HepG2 (cell line): ENCODE measurements at regions not wholly inside any gene's neighbourhood (a gene's known extent, or its start where the extent isn't known, plus 50 kb on each side); places are given as distances from the start of the nearest gene placed in this dataset.
A peak's percentile ranks its signal among the peaks of the same experiment; 100 is the strongest.

ENCODE experiments used
- ATF1 ChIP-seq: IDR thresholded peaks from 2 replicates; pipeline ENCODE4 v1.6.1; 2016; ENCODE audit warnings: mild to moderate bottlenecking, control low read depth
- BRCA1 ChIP-seq: sonication (generic); formaldehyde crosslinking; IDR thresholded peaks from 2 replicates; pipeline ENCODE4 v1.4.0; 2020; ENCODE audit warnings: missing genetic modification reagents
- CEBPB ChIP-seq: IDR thresholded peaks from 2 replicates; pipeline ENCODE4 v1.6.1; 2011; ENCODE audit warnings: low read depth, low read length, improper control_type of control experiment, borderline replicate concordance
- FOXO1 ChIP-seq: sonication (generic); formaldehyde crosslinking; IDR thresholded peaks from 2 replicates; pipeline ENCODE4 v1.4.0; 2020; ENCODE audit warnings: missing genetic modification reagents
- JUN ChIP-seq: sonication (generic); formaldehyde crosslinking; IDR thresholded peaks from 2 replicates; pipeline ENCODE4 v1.4.0; 2020; ENCODE audit warnings: mild to moderate bottlenecking, missing genetic modification reagents
- KAT8 ChIP-seq: IDR thresholded peaks from 2 replicates; pipeline ENCODE4 v1.6.1; 2016; ENCODE audit warnings: missing genetic modification reagents, missing compliant biosample characterization
- MEIS2 ChIP-seq: sonication (generic); formaldehyde crosslinking; IDR thresholded peaks from 2 replicates; pipeline ENCODE4 v1.9.0; 2021; ENCODE audit warnings: mild to moderate bottlenecking, missing genetic modification reagents
- MXI1 ChIP-seq: IDR thresholded peaks from 3 replicates; pipeline ENCODE4 v1.6.1; 2012; ENCODE audit warnings: low read depth, low read length, inconsistent platforms, borderline replicate concordance
- MYC ChIP-seq: sonication (generic); formaldehyde crosslinking; IDR thresholded peaks from 2 replicates; pipeline ENCODE4 v1.9.0; 2021; ENCODE audit warnings: missing genetic modification reagents, borderline replicate concordance
- RARA ChIP-seq: IDR thresholded peaks from 2 replicates; pipeline ENCODE4 v1.6.1; 2016; ENCODE audit warnings: missing genetic modification reagents, missing compliant biosample characterization
- REXO4 ChIP-seq: sonication (generic); formaldehyde crosslinking; IDR thresholded peaks from 2 replicates; pipeline ENCODE4 v1.8.0; 2022; ENCODE audit warnings: missing genetic modification reagents, mild to moderate bottlenecking, borderline replicate concordance
- SNAPC2 ChIP-seq: sonication (generic); formaldehyde crosslinking; IDR thresholded peaks from 2 replicates; pipeline ENCODE4 v1.8.1; 2022; ENCODE audit warnings: mild to moderate bottlenecking, missing genetic modification reagents
- ZFP90 ChIP-seq: sonication (generic); formaldehyde crosslinking; IDR thresholded peaks from 2 replicates; pipeline ENCODE4 v1.8.0; 2022; ENCODE audit warnings: missing genetic modification reagents, mild to moderate bottlenecking, inconsistent platforms, borderline replicate concordance
- ZNF121 ChIP-seq: sonication (generic); formaldehyde crosslinking; IDR thresholded peaks from 2 replicates; pipeline ENCODE4 v1.5.0; 2020; ENCODE audit warnings: mild to moderate bottlenecking, missing genetic modification reagents
- ZNF317 ChIP-seq: sonication (generic); formaldehyde crosslinking; IDR thresholded peaks from 2 replicates; pipeline ENCODE4 v1.5.0; 2020; ENCODE audit warnings: mild to moderate bottlenecking, missing genetic modification reagents
- ZNF331 ChIP-seq: sonication (generic); formaldehyde crosslinking; IDR thresholded peaks from 2 replicates; pipeline ENCODE4 v1.4.0; 2020; ENCODE audit warnings: missing genetic modification reagents
- ZNF441 ChIP-seq: sonication (generic); formaldehyde crosslinking; IDR thresholded peaks from 2 replicates; pipeline ENCODE4 v1.7.0; 2021; ENCODE audit warnings: missing genetic modification reagents, borderline replicate concordance
- ZNF557 ChIP-seq: sonication (generic); formaldehyde crosslinking; IDR thresholded peaks from 2 replicates; pipeline ENCODE4 v1.4.0; 2020; ENCODE audit warnings: missing genetic modification reagents
- ZNF660 ChIP-seq: sonication (generic); formaldehyde crosslinking; IDR thresholded peaks from 2 replicates; pipeline ENCODE4 v1.5.1; 2020; ENCODE audit warnings: mild to moderate bottlenecking, low read depth, missing genetic modification reagents, borderline replicate concordance
- ZNF746 ChIP-seq: sonication (generic); formaldehyde crosslinking; IDR thresholded peaks from 2 replicates; pipeline ENCODE4 v1.8.0; 2022; ENCODE audit warnings: mild to moderate bottlenecking, missing genetic modification reagents
- ZNF761 ChIP-seq: sonication (generic); formaldehyde crosslinking; conservative IDR thresholded peaks from 2 replicates; pipeline ENCODE4 v1.4.0; 2020; ENCODE audit warnings: mild to moderate bottlenecking, missing genetic modification reagents
- ZSCAN31 ChIP-seq: sonication (generic); formaldehyde crosslinking; IDR thresholded peaks from 2 replicates; pipeline ENCODE4 v1.5.0; 2020; ENCODE audit warnings: low read depth, mild to moderate bottlenecking, missing genetic modification reagents
- TF ChIP-seq, protein P1 (sequence below): sonication (generic); formaldehyde crosslinking; IDR thresholded peaks from 2 replicates; pipeline ENCODE4 v1.5.1; 2020; ENCODE audit warnings: missing genetic modification reagents, mild to moderate bottlenecking, borderline replicate concordance
- TF ChIP-seq, protein P2 (sequence below): sonication (generic); formaldehyde crosslinking; IDR thresholded peaks from 2 replicates; pipeline ENCODE4 v1.4.0; 2020; ENCODE audit warnings: mild to moderate bottlenecking, missing genetic modification reagents
- TF ChIP-seq, protein P3 (sequence below): sonication (generic); formaldehyde crosslinking; IDR thresholded peaks from 2 replicates; pipeline ENCODE4 v1.4.0; 2020; ENCODE audit warnings: mild to moderate bottlenecking, missing genetic modification reagents
- TF ChIP-seq, protein P4 (sequence below): sonication (generic); formaldehyde crosslinking; IDR thresholded peaks from 2 replicates; pipeline ENCODE4 v1.5.0; 2020; ENCODE audit warnings: missing genetic modification reagents
- TF ChIP-seq, protein P5 (sequence below): sonication (generic); formaldehyde crosslinking; IDR thresholded peaks from 2 replicates; pipeline ENCODE4 v1.4.0; 2020; ENCODE audit warnings: mild to moderate bottlenecking, missing genetic modification reagents, borderline replicate concordance

DNA sequence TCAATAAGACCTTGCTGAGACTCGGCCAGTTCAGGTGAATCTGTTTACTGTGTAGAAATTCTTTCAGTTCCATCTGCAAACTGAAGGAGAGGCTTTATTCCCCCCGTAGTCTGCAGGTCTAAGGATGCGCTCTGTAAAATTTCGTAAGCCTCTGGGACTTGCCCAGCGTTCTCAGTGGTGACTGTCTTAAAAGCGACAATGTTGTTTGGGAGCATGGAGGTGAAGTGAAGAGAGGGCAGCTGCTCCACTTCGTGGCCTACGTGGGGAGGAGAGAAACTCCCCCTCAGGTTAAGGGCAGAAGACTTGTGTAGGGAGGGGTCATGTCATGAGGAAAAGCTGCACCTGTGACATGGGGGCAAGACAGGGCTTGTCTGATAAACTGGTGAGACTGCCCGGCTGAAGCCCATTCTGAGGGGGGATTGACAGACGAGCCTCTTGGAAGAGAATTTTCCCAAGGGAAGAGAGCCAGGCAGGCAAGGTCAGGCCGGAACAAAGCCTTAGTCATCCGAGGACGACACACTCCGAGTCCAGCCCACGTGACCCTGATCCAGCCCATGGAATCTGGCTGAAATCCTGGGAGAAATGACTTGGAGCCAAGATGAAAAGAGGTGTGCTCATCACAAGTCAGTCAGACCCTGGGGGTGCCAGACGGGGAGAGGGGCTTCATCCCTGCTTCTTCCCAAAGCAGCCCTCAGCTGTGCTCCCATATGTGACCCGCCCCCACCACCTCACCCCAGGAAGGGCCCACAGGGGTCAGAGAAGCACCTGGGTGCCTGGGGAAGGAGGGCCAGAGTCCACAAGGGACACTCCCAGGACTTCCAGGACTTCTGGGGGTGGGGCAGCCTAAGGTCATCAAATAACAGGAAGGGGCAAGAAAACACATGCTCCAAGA, 88.5 kb upstream of the SH3BP4 start (continued):
- TF ChIP-seq, protein P1, sequence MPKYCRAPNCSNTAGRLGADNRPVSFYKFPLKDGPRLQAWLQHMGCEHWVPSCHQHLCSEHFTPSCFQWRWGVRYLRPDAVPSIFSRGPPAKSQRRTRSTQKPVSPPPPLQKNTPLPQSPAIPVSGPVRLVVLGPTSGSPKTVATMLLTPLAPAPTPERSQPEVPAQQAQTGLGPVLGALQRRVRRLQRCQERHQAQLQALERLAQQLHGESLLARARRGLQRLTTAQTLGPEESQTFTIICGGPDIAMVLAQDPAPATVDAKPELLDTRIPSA (CRISPR knock-in tag): no peak
- TF ChIP-seq ZNF317 (CRISPR knock-in tag) (peak; percentile 82; the same call in 1 of the 2 replicates), ZNF761 (no peak; the same call in 1 of the 2 replicates), BRCA1 (no peak), REXO4 (no peak), RARA (CRISPR knock-in tag) (peak; percentile 74), ZNF441 (CRISPR knock-in tag) (peak; percentile 72; the same call in 1 of the 2 replicates), ZNF660 (CRISPR knock-in tag) (no peak), MXI1 (peak; percentile 38; the same call in 2 of the 3 replicates), SNAPC2 (CRISPR knock-in tag) (peak; percentile 50; the same call in 1 of the 2 replicates), ZSCAN31 (CRISPR knock-in tag) (peak; percentile 34; the same call in 1 of the 2 replicates), MEIS2 (CRISPR knock-in tag) (peak; percentile 76; the same call in 1 of the 2 replicates), FOXO1 (CRISPR knock-in tag) (no peak), MYC (CRISPR knock-in tag) (peak; percentile 56; the same call in 1 of the 2 replicates), ATF1 (no peak), ZNF746 (CRISPR knock-in tag) (0 out of 2 replicates have a peak, but pooled peaks have one; percentile 40), KAT8 (CRISPR knock-in tag) (peak; percentile 31; the same call in 1 of the 2 replicates), ZNF121 (CRISPR knock-in tag) (0 out of 2 replicates have a peak, but pooled peaks have one; percentile 57), ZNF557 (CRISPR knock-in tag) (no peak), ZNF331 (CRISPR knock-in tag) (no peak; the same call in 1 of the 2 replicates), JUN (CRISPR knock-in tag) (no peak), ZFP90 (CRISPR knock-in tag) (peak; percentile 77), CEBPB (no peak)
- TF ChIP-seq, protein P2, sequence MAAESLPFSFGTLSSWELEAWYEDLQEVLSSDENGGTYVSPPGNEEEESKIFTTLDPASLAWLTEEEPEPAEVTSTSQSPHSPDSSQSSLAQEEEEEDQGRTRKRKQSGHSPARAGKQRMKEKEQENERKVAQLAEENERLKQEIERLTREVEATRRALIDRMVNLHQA (CRISPR knock-in tag): no peak
- TF ChIP-seq, protein P3, sequence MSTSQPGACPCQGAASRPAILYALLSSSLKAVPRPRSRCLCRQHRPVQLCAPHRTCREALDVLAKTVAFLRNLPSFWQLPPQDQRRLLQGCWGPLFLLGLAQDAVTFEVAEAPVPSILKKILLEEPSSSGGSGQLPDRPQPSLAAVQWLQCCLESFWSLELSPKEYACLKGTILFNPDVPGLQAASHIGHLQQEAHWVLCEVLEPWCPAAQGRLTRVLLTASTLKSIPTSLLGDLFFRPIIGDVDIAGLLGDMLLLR (CRISPR knock-in tag): no peak; the same call in 1 of the 2 replicates
- TF ChIP-seq, protein P4, sequence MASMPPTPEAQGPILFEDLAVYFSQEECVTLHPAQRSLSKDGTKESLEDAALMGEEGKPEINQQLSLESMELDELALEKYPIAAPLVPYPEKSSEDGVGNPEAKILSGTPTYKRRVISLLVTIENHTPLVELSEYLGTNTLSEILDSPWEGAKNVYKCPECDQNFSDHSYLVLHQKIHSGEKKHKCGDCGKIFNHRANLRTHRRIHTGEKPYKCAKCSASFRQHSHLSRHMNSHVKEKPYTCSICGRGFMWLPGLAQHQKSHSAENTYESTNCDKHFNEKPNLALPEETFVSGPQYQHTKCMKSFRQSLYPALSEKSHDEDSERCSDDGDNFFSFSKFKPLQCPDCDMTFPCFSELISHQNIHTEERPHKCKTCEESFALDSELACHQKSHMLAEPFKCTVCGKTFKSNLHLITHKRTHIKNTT (CRISPR knock-in tag): no peak
- TF ChIP-seq, protein P5, sequence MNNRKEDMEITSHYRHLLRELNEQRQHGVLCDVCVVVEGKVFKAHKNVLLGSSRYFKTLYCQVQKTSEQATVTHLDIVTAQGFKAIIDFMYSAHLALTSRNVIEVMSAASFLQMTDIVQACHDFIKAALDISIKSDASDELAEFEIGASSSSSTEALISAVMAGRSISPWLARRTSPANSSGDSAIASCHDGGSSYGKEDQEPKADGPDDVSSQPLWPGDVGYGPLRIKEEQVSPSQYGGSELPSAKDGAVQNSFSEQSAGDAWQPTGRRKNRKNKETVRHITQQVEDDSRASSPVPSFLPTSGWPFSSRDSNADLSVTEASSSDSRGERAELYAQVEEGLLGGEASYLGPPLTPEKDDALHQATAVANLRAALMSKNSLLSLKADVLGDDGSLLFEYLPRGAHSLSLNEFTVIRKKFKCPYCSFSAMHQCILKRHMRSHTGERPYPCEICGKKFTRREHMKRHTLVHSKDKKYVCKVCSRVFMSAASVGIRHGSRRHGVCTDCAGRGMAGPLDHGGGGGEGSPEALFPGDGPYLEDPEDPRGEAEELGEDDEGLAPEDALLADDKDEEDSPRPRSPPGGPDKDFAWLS: no peak
